HPDE6-E6E7 (cell line): ENCODE measurements at regions not wholly inside any gene's neighbourhood (a gene's known extent, or its start where the extent isn't known, plus 50 kb on each side); places are given as distances from the start of the nearest gene placed in this dataset.

Experiments
- DNase-seq: peaks from one replicate; pipeline ENCODE4 v3.0.0; 2011; ENCODE audit warnings: missing footprints; ENCODE audit errors: extremely low spot score

- no peak for DNase-seq
Observed at GRCh38 chr18:29250259-29250658, 1073.3 kb upstream of the CDH2 start.

- DNase-seq = no peak
Observed at GRCh38 chr18:29248805-29249204, 1071.9 kb upstream of the CDH2 start.

GRCh38 chr18:29241199-29241598, 1064.3 kb upstream of the CDH2 start:
- DNase-seq = no peak

- no peak for DNase-seq
Observed at GRCh38 chr18:29234751-29235150, 1057.8 kb upstream of the CDH2 start.

- DNase-seq = peak; percentile 3
Observed at GRCh38 chr18:29226213-29226612, 1049.3 kb upstream of the CDH2 start.

- DNase-seq = no peak
Observed at GRCh38 chr18:29225351-29225750, 1048.4 kb upstream of the CDH2 start.

GRCh38 chr18:29218091-29218490, 1041.2 kb upstream of the CDH2 start:
- DNase-seq = no peak

- DNase-seq = no peak
Observed at GRCh38 chr18:29217124-29217915, 1040.4 kb upstream of the CDH2 start.

GRCh38 chr18:29198834-29199233, 1021.9 kb upstream of the CDH2 start:
- DNase-seq = no peak

- no peak for DNase-seq
Observed at GRCh38 chr18:29196307-29196706, 1019.4 kb upstream of the CDH2 start.

GRCh38 chr18:29191263-29191662, 1014.3 kb upstream of the CDH2 start:
- DNase-seq = peak; percentile 14

- peak; percentile 13 for DNase-seq
Observed at GRCh38 chr18:29188760-29189159, 1011.8 kb upstream of the CDH2 start.

- DNase-seq = no peak
Observed at GRCh38 chr18:29185801-29186200, 1008.9 kb upstream of the CDH2 start.

- DNase-seq = no peak
Observed at GRCh38 chr18:29184654-29185053, 1007.7 kb upstream of the CDH2 start.

GRCh38 chr18:29181151-29181901, 1004.4 kb upstream of the CDH2 start:
- DNase-seq = no peak

- no peak for DNase-seq
Observed at GRCh38 chr18:29176681-29177080, 999.8 kb upstream of the CDH2 start.

- DNase-seq = no peak
Observed at GRCh38 chr18:29174891-29175290, 998.0 kb upstream of the CDH2 start.

- no peak for DNase-seq
Observed at GRCh38 chr18:29172756-29173067, 995.8 kb upstream of the CDH2 start.

GRCh38 chr18:29171892-29172755, 995.2 kb upstream of the CDH2 start:
- DNase-seq = no peak

- DNase-seq = no peak
Observed at GRCh38 chr18:29169599-29169998, 992.7 kb upstream of the CDH2 start.

- DNase-seq = peak; percentile 26
Observed at GRCh38 chr18:29164993-29165599, 988.2 kb upstream of the CDH2 start.
